ENCODE measurements at regions not wholly inside any gene's neighbourhood (a gene's known extent, or its start where the extent isn't known, plus 50 kb on each side); places are given as distances from the start of the nearest gene placed in this dataset.
"Not testable (repeated sequence)": the region's sequence is repeated elsewhere in the genome, so short reads cannot be mapped to it uniquely, and the experiment has no call there.

DNA sequence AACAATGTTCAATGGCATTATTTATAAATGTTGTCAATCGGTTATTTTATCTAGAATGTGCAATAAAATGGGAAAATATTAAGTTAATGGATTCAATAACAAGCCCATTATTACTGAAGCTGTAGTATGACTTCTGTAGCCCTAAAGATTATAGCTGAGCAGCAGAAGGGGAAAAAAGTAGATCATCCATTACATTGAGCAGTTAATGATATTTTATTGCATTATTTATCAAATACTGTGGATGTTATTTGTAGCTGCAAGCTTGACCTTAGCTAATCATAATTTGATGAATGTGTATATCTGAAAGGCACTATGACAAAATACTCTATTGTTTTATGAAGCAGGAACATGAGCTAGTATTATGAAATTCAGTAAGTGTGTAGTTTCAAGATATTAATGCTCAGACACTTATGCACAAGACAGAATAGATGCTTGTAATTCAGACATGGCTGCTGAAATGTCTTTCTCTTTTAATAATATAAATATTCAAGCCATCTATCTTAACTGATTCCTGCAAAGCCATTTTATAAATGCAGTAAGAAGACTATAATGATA lies 131.5 kb upstream of the MGAT4C start:
- peaks cover 4% of the 10 kb centered on the region for H3K9me3 Mint-ChIP-seq
- DNase-seq (no peak), ATAC-seq (ENCODE audit: poor library complexity) (no peak)
- Histone ChIP-seq H3K9me3 (ENCODE audit: control insufficient read depth in 1 of 2, insufficient read depth in 1 of 2, low read length in 2 of 2) (peaks cover 0 to 11% of the 10 kb centered on the region in 2 experiments), H3K4me1 (ENCODE audit: insufficient read depth, low read length) (no peaks in the 10 kb centered on the region), H3K36me3 (ENCODE audit: insufficient read depth, low read length) (no peaks in the 10 kb centered on the region), H3K27me3 (ENCODE audit: control insufficient read depth in 1 of 2, insufficient read depth in 2 of 2, low read length in 2 of 2) (no peaks in the 10 kb centered on the region), H3K27ac (ENCODE audit: low read depth in 1 of 2, low read length in 2 of 2) (no peak overlapping the region), H3K4me3 (ENCODE audit: low read length) (no peak overlapping the region)
- TF ChIP-seq, protein P1, sequence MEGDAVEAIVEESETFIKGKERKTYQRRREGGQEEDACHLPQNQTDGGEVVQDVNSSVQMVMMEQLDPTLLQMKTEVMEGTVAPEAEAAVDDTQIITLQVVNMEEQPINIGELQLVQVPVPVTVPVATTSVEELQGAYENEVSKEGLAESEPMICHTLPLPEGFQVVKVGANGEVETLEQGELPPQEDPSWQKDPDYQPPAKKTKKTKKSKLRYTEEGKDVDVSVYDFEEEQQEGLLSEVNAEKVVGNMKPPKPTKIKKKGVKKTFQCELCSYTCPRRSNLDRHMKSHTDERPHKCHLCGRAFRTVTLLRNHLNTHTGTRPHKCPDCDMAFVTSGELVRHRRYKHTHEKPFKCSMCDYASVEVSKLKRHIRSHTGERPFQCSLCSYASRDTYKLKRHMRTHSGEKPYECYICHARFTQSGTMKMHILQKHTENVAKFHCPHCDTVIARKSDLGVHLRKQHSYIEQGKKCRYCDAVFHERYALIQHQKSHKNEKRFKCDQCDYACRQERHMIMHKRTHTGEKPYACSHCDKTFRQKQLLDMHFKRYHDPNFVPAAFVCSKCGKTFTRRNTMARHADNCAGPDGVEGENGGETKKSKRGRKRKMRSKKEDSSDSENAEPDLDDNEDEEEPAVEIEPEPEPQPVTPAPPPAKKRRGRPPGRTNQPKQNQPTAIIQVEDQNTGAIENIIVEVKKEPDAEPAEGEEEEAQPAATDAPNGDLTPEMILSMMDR (IDR thresholded peaks at IDR 0.05), result no peak
- H3K36me3 Mint-ChIP-seq (ENCODE audit: low read depth), result no peaks in the 10 kb centered on the region
- CTCF ChIA-PET, result interaction anchor here (1.3 kb wide), 1 partner anchor 17 kb away, joined by 3 read pairs; no protein-coding TSS in a partner anchor
- no peaks in the 10 kb centered on the region for H3K27me3 Mint-ChIP-seq
- POLR2A ChIA-PET, result no interaction called here
- no peaks in the 10 kb centered on the region for H3K4me1 Mint-ChIP-seq (ENCODE audit: low read depth)
- no peak overlapping the region for H3K4me3 Mint-ChIP-seq
- no peak overlapping the region for H3K27ac Mint-ChIP-seq
- intact Hi-C loops (cut with DNase I, micrococcal nuclease), result no loop called here

DNA sequence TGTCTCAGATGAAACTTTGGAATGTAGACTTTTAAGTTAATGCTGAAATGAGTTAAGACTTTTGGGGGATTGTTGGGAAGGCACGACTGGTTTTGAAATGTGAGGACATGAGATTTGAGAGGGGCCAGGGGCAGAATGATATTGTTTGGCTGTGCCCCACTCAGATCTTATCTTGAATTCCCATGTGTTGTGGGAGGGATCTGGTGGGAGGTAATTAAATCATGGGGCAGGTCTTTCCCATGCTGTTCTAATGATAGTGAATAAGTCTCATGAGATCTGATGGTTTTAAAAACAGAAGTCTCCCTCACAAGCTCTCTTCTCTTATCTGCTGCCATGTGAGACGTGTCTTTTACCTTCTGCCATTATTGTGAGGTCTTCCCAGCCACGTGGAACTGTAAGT lies 127.6 kb upstream of the MGAT4C start:
- H3K27ac ChIP-seq (ENCODE audit: low read depth in 1 of 2, low read length in 2 of 2); POLR2A ChIA-PET; H3K4me1 ChIP-seq (ENCODE audit: insufficient read depth, low read length); CTCF ChIA-PET; H3K9me3 Mint-ChIP-seq; DNase-seq; H3K4me3 ChIP-seq (ENCODE audit: low read length); H3K4me3 Mint-ChIP-seq; intact Hi-C loops (cut with DNase I, micrococcal nuclease); H3K27ac Mint-ChIP-seq; H3K36me3 Mint-ChIP-seq (ENCODE audit: low read depth); H3K9me3 ChIP-seq (ENCODE audit: control insufficient read depth in 1 of 2, insufficient read depth in 1 of 2, low read length in 2 of 2); H3K27me3 Mint-ChIP-seq; H3K36me3 ChIP-seq (ENCODE audit: insufficient read depth, low read length); H3K4me1 Mint-ChIP-seq (ENCODE audit: low read depth); ATAC-seq (ENCODE audit: poor library complexity); H3K27me3 ChIP-seq (ENCODE audit: control insufficient read depth in 1 of 2, insufficient read depth in 2 of 2, low read length in 2 of 2): not testable (repeated sequence)

DNA sequence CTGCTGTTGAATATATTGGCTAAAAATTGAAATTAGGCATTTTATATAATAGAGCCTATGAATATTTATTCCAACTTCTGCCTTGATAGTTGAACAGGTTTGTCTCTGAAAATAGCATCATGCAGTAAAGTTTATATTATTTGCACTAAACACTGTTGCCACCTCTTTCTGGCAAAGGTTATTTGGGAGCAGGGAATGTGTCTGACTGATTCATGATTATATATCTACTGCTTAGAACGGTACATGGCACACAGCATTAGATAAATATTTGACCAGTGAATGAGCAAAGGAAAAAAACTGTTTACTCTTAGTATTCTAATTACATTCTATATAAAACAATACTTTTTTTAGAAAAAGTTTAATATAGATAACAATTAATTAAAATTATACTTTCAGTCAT lies 123.1 kb upstream of the MGAT4C start:
- ChIA-PET CTCF (no interaction called here), POLR2A (no interaction called here)
- no peak overlapping the region for H3K4me3 Mint-ChIP-seq
- peaks cover 7 to 10% of the 10 kb centered on the region in 2 experiments for H3K9me3 ChIP-seq (ENCODE audit: control insufficient read depth in 1 of 2, insufficient read depth in 1 of 2, low read length in 2 of 2)
- H3K27ac Mint-ChIP-seq, result no peak overlapping the region
- H3K36me3 Mint-ChIP-seq (ENCODE audit: low read depth), result no peaks in the 10 kb centered on the region
- no peaks in the 10 kb centered on the region for H3K36me3 ChIP-seq (ENCODE audit: insufficient read depth, low read length)
- H3K27me3 ChIP-seq (ENCODE audit: control insufficient read depth in 1 of 2, insufficient read depth in 2 of 2, low read length in 2 of 2), result no peaks in the 10 kb centered on the region
- H3K27me3 Mint-ChIP-seq, result no peaks in the 10 kb centered on the region
- H3K4me1 Mint-ChIP-seq (ENCODE audit: low read depth), result no peaks in the 10 kb centered on the region
- DNase-seq, result no peak
- TF ChIP-seq, protein P1 (IDR thresholded peaks at IDR 0.05), result no peak
- ATAC-seq (ENCODE audit: poor library complexity), result no peak
- peaks cover 18% of the 10 kb centered on the region for H3K9me3 Mint-ChIP-seq
- H3K4me3 ChIP-seq (ENCODE audit: low read length), result no peak overlapping the region
- no peak overlapping the region for H3K27ac ChIP-seq (ENCODE audit: low read depth in 1 of 2, low read length in 2 of 2)
- intact Hi-C loops (cut with DNase I, micrococcal nuclease), result no loop called here
- H3K4me1 ChIP-seq (ENCODE audit: insufficient read depth, low read length), result no peaks in the 10 kb centered on the region

DNA sequence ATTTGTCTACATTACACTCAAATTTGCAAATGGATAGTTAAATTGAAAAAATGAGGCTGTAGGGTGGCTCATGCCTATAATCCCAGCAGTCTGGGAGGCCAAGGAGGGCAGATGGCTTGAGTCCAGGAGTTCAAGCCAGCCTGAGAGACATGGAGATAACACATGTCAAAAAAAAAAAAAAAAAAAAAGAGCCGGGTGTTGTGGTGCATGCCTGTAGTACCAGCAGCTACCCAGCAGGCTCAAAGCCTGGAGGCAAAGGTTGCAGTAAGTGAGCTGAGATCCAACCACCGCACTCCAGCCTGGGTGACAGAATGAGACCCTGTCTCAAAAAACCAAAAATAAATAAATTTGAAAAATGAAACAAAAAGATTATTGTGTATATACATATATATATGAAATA lies 119.9 kb upstream of the MGAT4C start:
- no peak overlapping the region for H3K27ac Mint-ChIP-seq
- H3K9me3 ChIP-seq (ENCODE audit: control insufficient read depth in 1 of 2, insufficient read depth in 1 of 2, low read length in 2 of 2), result peaks cover 0 to 2% of the 10 kb centered on the region in 2 experiments
- H3K4me3 ChIP-seq (ENCODE audit: low read length), result no peak overlapping the region
- H3K4me1 ChIP-seq (ENCODE audit: insufficient read depth, low read length), result no peaks in the 10 kb centered on the region
- intact Hi-C loops (cut with DNase I, micrococcal nuclease), result no loop called here
- H3K36me3 ChIP-seq (ENCODE audit: insufficient read depth, low read length), result no peaks in the 10 kb centered on the region
- DNase-seq, result no peak
- peaks cover 11% of the 10 kb centered on the region for H3K9me3 Mint-ChIP-seq
- no peaks in the 10 kb centered on the region for H3K27me3 ChIP-seq (ENCODE audit: control insufficient read depth in 1 of 2, insufficient read depth in 2 of 2, low read length in 2 of 2)
- H3K36me3 Mint-ChIP-seq (ENCODE audit: low read depth), result no peaks in the 10 kb centered on the region
- ATAC-seq (ENCODE audit: poor library complexity), result no peak
- no peaks in the 10 kb centered on the region for H3K4me1 Mint-ChIP-seq (ENCODE audit: low read depth)
- no peak overlapping the region for H3K4me3 Mint-ChIP-seq
- H3K27me3 Mint-ChIP-seq, result no peaks in the 10 kb centered on the region
- H3K27ac ChIP-seq (ENCODE audit: low read depth in 1 of 2, low read length in 2 of 2), result no peak overlapping the region
- ChIA-PET POLR2A (no interaction called here), CTCF (no interaction called here)
- TF ChIP-seq, protein P1 (IDR thresholded peaks at IDR 0.05), result no peak

Data from CD4-positive, alpha-beta T cell (primary cell).